T-helper 2 cell treated with Interferon-gamma antibody and Interleukin-4, amounts not matched to agents 5 μg/mL and 100 μg/mL, for 36 hours (primary cell): ENCODE measurements at regions not wholly inside any gene's neighbourhood (a gene's known extent, or its start where the extent isn't known, plus 50 kb on each side); places are given as distances from the start of the nearest gene placed in this dataset.
"Not testable (repeated sequence)": the region's sequence is repeated elsewhere in the genome, so short reads cannot be mapped to it uniquely, and the experiment has no call there.

Experiments used
- DNase-seq: peaks from one replicate; pipeline ENCODE4 v3.0.0; 2021; ENCODE audit warnings: low spot score
- H3K27ac Mint-ChIP-seq: one replicate; pipeline ENCODE4 v1.8.0; 2021; ENCODE audit warnings: mild to moderate bottlenecking, mixed read lengths
- H3K27me3 Mint-ChIP-seq: one replicate; pipeline ENCODE4 v1.8.0; 2021; ENCODE audit warnings: low read depth, mixed read lengths
- H3K36me3 Mint-ChIP-seq: one replicate; pipeline ENCODE4 v1.8.0; 2021; ENCODE audit warnings: low read depth, mixed read lengths
- H3K4me1 Mint-ChIP-seq: one replicate; pipeline ENCODE4 v1.8.0; 2021; ENCODE audit warnings: low read depth, mixed read lengths
- H3K4me3 Mint-ChIP-seq: one replicate; pipeline ENCODE4 v1.8.0; 2022; ENCODE audit warnings: mild to moderate bottlenecking, moderate library complexity, mixed read lengths
- H3K9me3 Mint-ChIP-seq: one replicate; pipeline ENCODE4 v1.8.0; 2021; ENCODE audit warnings: mixed read lengths

DNA sequence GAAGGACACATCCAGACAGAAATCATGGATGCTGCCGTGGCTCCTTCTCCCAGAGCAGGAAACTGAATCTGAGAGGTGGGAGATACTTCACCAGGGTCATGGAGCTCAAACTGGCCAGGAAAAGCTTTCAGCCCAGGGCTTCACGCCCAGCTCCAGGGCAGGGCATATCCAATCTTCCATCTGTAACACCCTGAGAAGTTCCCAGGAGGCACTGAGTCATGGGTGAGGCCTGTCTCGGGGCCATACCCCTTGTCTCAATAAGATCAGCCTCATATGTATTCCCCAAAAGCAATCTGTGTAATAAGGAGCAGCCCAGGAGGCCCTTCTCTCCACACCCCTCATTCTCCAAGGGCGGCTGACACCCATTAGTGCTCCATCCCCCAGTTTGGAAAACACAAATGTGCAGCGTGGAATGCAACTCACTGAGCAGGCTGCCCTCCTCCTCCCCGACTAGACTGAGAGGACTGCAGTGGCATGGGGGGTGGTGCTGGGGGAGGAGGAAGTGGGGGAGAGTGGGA is 439.3 kb upstream of the SULF2 start:
- no peaks in the 10 kb centered on the region for H3K27me3 Mint-ChIP-seq
- H3K4me1 Mint-ChIP-seq: no peaks in the 10 kb centered on the region
- H3K27ac Mint-ChIP-seq: no peak overlapping the region
- DNase-seq: no peak
- no peaks in the 10 kb centered on the region for H3K36me3 Mint-ChIP-seq
- H3K4me3 Mint-ChIP-seq: no peak overlapping the region
- no peaks in the 10 kb centered on the region for H3K9me3 Mint-ChIP-seq

DNA sequence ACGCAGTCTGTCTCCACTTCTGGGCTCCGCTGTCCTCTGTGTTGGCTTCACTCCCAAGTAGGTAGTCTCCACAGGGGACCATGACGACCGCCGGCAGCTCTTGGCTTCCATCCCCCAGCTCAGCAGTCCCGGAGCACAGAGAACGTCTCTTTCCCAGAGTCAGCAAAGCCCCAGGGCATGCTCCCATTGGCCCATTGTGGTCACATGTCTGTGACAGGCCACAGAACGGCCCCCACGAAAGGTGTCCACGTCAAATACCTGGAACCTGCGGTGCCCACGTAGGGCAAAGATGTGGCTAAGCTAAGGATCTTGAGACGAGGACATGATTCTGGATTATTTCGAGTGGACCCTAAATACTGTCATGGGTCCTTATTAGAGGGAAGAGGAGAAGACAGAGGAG is 438.4 kb upstream of the SULF2 start:
- no peak for DNase-seq
- H3K27me3 Mint-ChIP-seq: no peaks in the 10 kb centered on the region
- H3K36me3 Mint-ChIP-seq: no peaks in the 10 kb centered on the region
- no peaks in the 10 kb centered on the region for H3K4me1 Mint-ChIP-seq
- H3K27ac Mint-ChIP-seq: no peak overlapping the region
- H3K4me3 Mint-ChIP-seq: no peak overlapping the region
- no peaks in the 10 kb centered on the region for H3K9me3 Mint-ChIP-seq

DNA sequence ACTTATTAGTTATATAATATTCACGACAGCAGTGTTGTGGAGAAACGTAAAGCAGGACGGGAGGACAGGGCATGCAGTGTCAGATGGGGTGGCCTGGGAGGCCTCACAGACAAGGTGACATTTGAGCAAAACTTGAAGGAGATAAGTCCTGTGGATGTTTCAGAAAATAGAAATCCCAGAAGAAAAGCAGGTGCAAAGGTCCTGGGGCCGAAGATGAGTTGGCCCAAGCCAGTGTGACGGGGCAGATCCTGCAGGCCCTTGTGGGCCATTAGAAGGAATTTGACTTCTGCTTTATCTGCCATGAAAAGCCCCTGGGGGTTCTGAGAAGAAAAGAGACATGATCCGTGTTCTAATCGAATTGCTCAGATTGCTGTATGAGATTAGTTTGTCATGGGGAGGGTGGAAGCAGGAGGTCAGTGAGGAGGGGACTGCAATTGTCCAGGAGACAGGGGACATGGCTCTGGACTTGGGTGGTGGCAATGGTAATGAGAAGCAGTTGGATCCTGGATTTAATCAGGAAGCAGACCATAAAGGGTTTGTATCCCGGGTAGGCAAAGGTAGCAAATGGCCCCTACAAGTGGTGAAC is 437.4 kb upstream of the SULF2 start:
- H3K4me3 Mint-ChIP-seq: no peak overlapping the region
- H3K27ac Mint-ChIP-seq: no peak overlapping the region
- no peaks in the 10 kb centered on the region for H3K36me3 Mint-ChIP-seq
- no peaks in the 10 kb centered on the region for H3K27me3 Mint-ChIP-seq
- no peak for DNase-seq
- no peaks in the 10 kb centered on the region for H3K9me3 Mint-ChIP-seq
- no peaks in the 10 kb centered on the region for H3K4me1 Mint-ChIP-seq

GRCh38 chr20:48220033-48220633 is 434.9 kb upstream of the SULF2 start:
- H3K4me3 Mint-ChIP-seq: no peak overlapping the region
- no peaks in the 10 kb centered on the region for H3K36me3 Mint-ChIP-seq
- DNase-seq: no peak
- no peak overlapping the region for H3K27ac Mint-ChIP-seq
- H3K4me1 Mint-ChIP-seq: no peaks in the 10 kb centered on the region
- H3K9me3 Mint-ChIP-seq: no peaks in the 10 kb centered on the region
- no peaks in the 10 kb centered on the region for H3K27me3 Mint-ChIP-seq

DNA sequence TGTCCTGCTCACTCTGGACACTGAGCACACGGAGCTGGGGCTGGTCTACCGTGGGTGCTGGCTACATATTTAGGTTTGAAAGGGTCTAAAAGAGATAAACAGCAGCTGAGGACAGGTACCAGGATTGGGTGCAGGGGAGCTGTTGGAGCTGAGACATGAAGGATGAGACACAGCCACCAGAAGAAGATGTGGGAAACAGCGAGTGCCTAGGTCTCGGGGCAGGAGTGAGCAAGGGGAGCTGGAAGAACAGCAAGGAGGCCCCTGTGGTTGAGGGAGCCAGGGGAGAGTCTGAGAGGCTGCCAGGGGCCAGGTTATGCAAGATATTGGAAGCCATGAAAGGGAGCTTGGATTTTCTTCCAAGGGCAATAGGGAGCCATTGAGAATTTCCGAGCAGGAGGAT is 434.0 kb upstream of the SULF2 start:
- H3K36me3 Mint-ChIP-seq: no peaks in the 10 kb centered on the region
- no peak overlapping the region for H3K4me3 Mint-ChIP-seq
- H3K9me3 Mint-ChIP-seq: no peaks in the 10 kb centered on the region
- no peaks in the 10 kb centered on the region for H3K27me3 Mint-ChIP-seq
- no peak overlapping the region for H3K27ac Mint-ChIP-seq
- no peaks in the 10 kb centered on the region for H3K4me1 Mint-ChIP-seq
- no peak for DNase-seq

GRCh38 chr20:48217190-48217589 is 431.9 kb upstream of the SULF2 start:
- Mint-ChIP-seq H3K9me3 (no peaks in the 10 kb centered on the region), H3K36me3 (no peaks in the 10 kb centered on the region), H3K27ac (no peak overlapping the region), H3K4me3 (no peak overlapping the region), H3K4me1 (no peaks in the 10 kb centered on the region), H3K27me3 (no peaks in the 10 kb centered on the region)
- no peak for DNase-seq

- H3K4me3 Mint-ChIP-seq: no peak overlapping the region
- no peaks in the 10 kb centered on the region for H3K36me3 Mint-ChIP-seq
- no peaks in the 10 kb centered on the region for H3K9me3 Mint-ChIP-seq
- H3K27ac Mint-ChIP-seq: no peak overlapping the region
- H3K27me3 Mint-ChIP-seq: no peaks in the 10 kb centered on the region
- H3K4me1 Mint-ChIP-seq: no peaks in the 10 kb centered on the region
- no peak for DNase-seq
These were observed 430.3 kb upstream of the SULF2 start for GRCh38 chr20:48215536-48215935.

GRCh38 chr20:48214601-48215000 is 429.3 kb upstream of the SULF2 start:
- no peak for DNase-seq
- H3K9me3 Mint-ChIP-seq: no peaks in the 10 kb centered on the region
- no peaks in the 10 kb centered on the region for H3K4me1 Mint-ChIP-seq
- no peak overlapping the region for H3K4me3 Mint-ChIP-seq
- H3K27ac Mint-ChIP-seq: no peak overlapping the region
- H3K36me3 Mint-ChIP-seq: no peaks in the 10 kb centered on the region
- H3K27me3 Mint-ChIP-seq: no peaks in the 10 kb centered on the region

- not testable (repeated sequence) for H3K9me3 Mint-ChIP-seq, H3K27me3 Mint-ChIP-seq, H3K36me3 Mint-ChIP-seq, H3K27ac Mint-ChIP-seq, H3K4me1 Mint-ChIP-seq, H3K4me3 Mint-ChIP-seq, DNase-seq
These were observed 428.4 kb upstream of the SULF2 start for GRCh38 chr20:48213635-48214034.

- Mint-ChIP-seq H3K4me1 (no peaks in the 10 kb centered on the region), H3K9me3 (no peaks in the 10 kb centered on the region), H3K27ac (no peak overlapping the region), H3K27me3 (no peaks in the 10 kb centered on the region), H3K4me3 (no peak overlapping the region), H3K36me3 (no peaks in the 10 kb centered on the region)
- no peak for DNase-seq
These were observed 427.7 kb upstream of the SULF2 start for GRCh38 chr20:48212806-48213509.

GRCh38 chr20:48211847-48212246 is 426.6 kb upstream of the SULF2 start:
- no peaks in the 10 kb centered on the region for H3K27me3 Mint-ChIP-seq
- no peak for DNase-seq
- H3K36me3 Mint-ChIP-seq: no peaks in the 10 kb centered on the region
- no peak overlapping the region for H3K27ac Mint-ChIP-seq
- H3K4me1 Mint-ChIP-seq: no peaks in the 10 kb centered on the region
- H3K9me3 Mint-ChIP-seq: no peaks in the 10 kb centered on the region
- H3K4me3 Mint-ChIP-seq: no peak overlapping the region

GRCh38 chr20:48211238-48211637 is 426.0 kb upstream of the SULF2 start:
- Mint-ChIP-seq H3K36me3 (no peaks in the 10 kb centered on the region), H3K4me3 (no peak overlapping the region), H3K27ac (no peak overlapping the region)

DNA sequence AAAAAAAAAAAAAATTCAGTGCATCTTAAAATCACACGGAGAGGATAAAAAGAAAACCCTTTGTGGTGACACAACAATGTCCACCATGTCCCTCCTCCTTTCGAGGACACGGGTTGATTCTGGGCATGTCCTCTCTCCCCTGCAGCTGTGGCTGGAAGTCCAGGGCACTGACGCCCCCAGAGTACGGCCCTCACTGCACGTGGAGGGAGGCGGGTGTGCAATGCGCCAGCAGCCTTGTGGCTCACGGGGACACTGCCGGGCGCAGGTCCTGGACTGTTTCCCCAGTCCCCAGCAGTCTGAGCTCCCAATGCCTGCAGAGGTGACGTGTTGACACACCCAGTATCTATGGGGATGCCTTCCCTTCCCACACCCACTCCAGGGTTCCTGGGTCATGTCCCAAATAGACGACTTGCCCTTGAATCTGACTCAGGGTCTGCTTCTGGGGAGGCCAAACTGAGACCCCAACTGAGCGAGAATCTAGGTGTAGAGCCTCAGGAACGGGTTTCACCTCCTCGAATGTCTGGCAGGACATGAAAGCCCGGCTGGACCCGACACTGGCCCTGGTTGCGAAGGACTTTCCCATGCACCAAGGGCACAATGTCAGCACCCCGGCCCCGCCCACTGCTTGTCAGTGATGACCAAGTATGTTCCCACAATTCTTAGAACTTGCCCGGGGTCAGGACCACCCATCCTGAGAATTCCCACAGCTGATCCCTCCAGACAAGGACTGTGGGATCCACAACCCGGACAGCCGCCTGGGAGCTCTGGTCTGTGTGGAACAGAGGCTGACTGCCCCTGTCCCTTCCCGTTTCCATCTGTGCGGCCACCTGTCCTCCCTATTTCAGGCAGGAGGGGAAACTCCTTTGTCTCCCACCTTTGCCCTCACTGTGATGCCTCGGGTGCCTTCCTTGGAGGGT is 425.1 kb upstream of the SULF2 start:
- Mint-ChIP-seq H3K27ac (no peak overlapping the region), H3K4me3 (no peak overlapping the region), H3K4me1 (no peaks in the 10 kb centered on the region), H3K27me3 (no peaks in the 10 kb centered on the region), H3K9me3 (no peaks in the 10 kb centered on the region), H3K36me3 (no peaks in the 10 kb centered on the region)
- no peak for DNase-seq

More at GRCh38 chr20:48211238-48211637, 426.0 kb upstream of the SULF2 start:
- no peaks in the 10 kb centered on the region for H3K4me1 Mint-ChIP-seq
- no peak for DNase-seq
- no peaks in the 10 kb centered on the region for H3K9me3 Mint-ChIP-seq
- H3K27me3 Mint-ChIP-seq: no peaks in the 10 kb centered on the region

GRCh38 chr20:48209102-48209501 is 423.8 kb upstream of the SULF2 start:
- H3K9me3 Mint-ChIP-seq: no peaks in the 10 kb centered on the region
- no peak overlapping the region for H3K4me3 Mint-ChIP-seq
- no peaks in the 10 kb centered on the region for H3K4me1 Mint-ChIP-seq
- no peaks in the 10 kb centered on the region for H3K27me3 Mint-ChIP-seq
- DNase-seq: no peak
- H3K27ac Mint-ChIP-seq: no peak overlapping the region
- H3K36me3 Mint-ChIP-seq: no peaks in the 10 kb centered on the region
